ENCODE measurements at regions not wholly inside any gene's neighbourhood (a gene's known extent, or its start where the extent isn't known, plus 50 kb on each side); places are given as distances from the start of the nearest gene placed in this dataset.

DNA sequence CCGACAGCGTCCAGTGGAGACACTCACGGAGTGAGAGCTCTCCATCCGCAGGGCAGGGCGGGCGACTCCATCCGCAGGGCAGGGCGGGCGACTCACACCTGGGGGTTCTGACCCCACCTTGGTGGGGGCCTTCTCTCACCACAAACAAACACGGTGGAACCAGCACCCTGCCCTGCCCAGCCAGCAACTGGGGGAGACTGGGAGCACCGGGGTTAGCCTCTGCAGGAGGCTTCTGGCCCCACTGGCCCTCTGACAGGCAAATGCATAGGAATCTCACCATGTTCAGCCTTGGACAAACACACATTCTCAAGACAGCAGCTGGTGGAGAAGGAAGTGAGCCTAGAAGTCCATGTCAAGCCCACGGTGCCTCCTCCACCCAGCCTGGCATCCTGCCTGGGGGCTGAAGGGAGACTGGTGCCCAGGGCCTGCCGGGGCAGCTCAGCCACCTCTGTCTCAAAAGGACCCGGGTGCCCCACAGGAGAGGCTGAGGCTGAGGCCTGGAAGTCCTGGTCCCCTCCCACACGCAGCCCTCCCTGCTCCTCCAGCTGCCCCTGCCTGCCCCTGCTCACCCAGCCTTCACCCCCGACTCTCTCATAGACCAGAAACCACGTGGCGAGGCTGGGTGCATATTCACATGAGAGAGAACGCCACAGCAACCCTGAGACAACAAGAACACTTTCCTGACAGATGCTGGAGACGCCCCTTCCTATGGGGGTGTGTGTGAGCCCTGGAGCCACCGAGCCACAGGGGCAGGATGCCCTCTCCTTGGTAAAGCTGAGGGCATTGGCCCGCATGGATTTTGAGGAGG is 98.4 kb upstream of the B3GAT1 start:
- H3K4me1 ChIP-seq (ENCODE audit: insufficient read depth), result no peaks in the 10 kb centered on the region
- no peaks in the 10 kb centered on the region for H3K27me3 ChIP-seq

DNA sequence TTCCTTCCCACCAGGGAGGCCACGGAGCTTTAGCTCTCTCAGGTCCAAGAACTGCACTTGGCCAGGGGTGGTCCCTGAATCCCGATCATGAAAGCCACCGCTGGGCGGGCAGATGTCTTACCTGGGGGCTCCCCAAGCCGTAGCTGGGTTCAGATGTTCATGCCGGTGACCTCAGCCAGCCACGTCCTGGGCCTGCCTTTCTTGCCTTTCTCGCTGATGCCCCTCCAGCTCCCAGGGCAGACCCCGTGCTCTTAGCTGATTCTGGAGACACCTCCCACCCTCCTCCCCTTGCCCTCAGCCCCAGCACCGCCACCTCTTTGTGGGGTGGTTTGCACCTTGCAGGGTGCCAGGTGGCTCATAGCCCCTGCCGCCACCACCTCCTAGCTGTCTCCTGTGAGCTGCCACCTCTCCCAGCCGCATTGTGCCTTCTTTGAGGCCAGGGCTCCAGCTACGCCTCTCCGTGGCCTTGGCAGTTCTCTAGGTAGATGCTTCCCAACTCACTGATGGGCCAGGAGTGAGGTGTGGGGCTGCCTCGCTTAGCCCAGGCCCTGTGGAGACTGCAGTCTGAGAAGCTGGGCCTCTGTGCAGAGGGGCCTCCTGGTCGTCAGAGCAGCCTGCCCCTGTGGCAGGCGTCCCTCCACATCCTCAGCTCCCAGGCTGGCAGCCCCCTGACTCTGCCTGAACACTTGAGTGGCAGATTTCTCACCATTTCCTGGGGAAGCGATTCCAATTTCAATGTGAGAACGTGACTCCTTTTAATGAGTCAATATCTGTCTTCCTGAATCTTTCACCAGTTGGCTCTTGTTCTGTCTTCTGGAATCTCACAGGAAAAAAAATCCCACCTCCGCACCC is 97.6 kb upstream of the B3GAT1 start:
- Histone ChIP-seq H3K4me1 (ENCODE audit: insufficient read depth) (no peaks in the 10 kb centered on the region), H3K36me3 (no peaks in the 10 kb centered on the region), H3K9me3 (no peaks in the 10 kb centered on the region), H3K27ac (no peak overlapping the region), H3K27me3 (no peaks in the 10 kb centered on the region), H3K4me3 (no peak overlapping the region)
- 66 to 78% (median 75%) methylated on average over 18 to 20 of the region's 20 CpGs for WGBS, 3 donors
- DNase-seq, result peak in 2 of 5 donors; percentile 10 to 14
- intact Hi-C loops (cut with DNase I), result no loop called here
- no peak for TF ChIP-seq POLR2A (IDR thresholded peaks at IDR 0.05)
- no peak for TF ChIP-seq EP300 (IDR thresholded peaks at IDR 0.05)
- TF ChIP-seq CTCF (IDR thresholded peaks at IDR 0.05), result no peak

More for the DNA sequence above, 98.4 kb upstream of the B3GAT1 start:
- no peaks in the 10 kb centered on the region for H3K36me3 ChIP-seq
- TF ChIP-seq CTCF (IDR thresholded peaks at IDR 0.05) (no peak), POLR2A (IDR thresholded peaks at IDR 0.05) (no peak), EP300 (IDR thresholded peaks at IDR 0.05) (no peak)
- H3K9me3 ChIP-seq, result no peaks in the 10 kb centered on the region
- intact Hi-C loops (cut with DNase I), result no loop called here
- no peak overlapping the region for H3K4me3 ChIP-seq
- DNase-seq, result peak in 1 of 5 donors; percentile 23
- no peak overlapping the region for H3K27ac ChIP-seq
- WGBS, 3 donors, result 46 to 57% (median 49%) methylated on average over 22 of the region's 22 CpGs

- intact Hi-C loops (cut with DNase I), result no loop called here
- H3K9me3 ChIP-seq, result no peaks in the 10 kb centered on the region
- H3K4me1 ChIP-seq (ENCODE audit: insufficient read depth), result no peaks in the 10 kb centered on the region
- DNase-seq, result peak in 2 of 5 donors; percentile 4 to 12
- H3K36me3 ChIP-seq, result no peaks in the 10 kb centered on the region
- no peak overlapping the region for H3K4me3 ChIP-seq
- H3K27ac ChIP-seq, result no peak overlapping the region
- WGBS, 3 donors, result 83 to 85% (median 85%) methylated on average over 17 of the region's 17 CpGs
- no peaks in the 10 kb centered on the region for H3K27me3 ChIP-seq
- no peak for TF ChIP-seq CTCF (IDR thresholded peaks at IDR 0.05)
- TF ChIP-seq EP300 (IDR thresholded peaks at IDR 0.05), result no peak
- TF ChIP-seq POLR2A (IDR thresholded peaks at IDR 0.05), result no peak
Measured at GRCh38 chr11:134508219-134508990, 96.4 kb upstream of the B3GAT1 start.

DNA sequence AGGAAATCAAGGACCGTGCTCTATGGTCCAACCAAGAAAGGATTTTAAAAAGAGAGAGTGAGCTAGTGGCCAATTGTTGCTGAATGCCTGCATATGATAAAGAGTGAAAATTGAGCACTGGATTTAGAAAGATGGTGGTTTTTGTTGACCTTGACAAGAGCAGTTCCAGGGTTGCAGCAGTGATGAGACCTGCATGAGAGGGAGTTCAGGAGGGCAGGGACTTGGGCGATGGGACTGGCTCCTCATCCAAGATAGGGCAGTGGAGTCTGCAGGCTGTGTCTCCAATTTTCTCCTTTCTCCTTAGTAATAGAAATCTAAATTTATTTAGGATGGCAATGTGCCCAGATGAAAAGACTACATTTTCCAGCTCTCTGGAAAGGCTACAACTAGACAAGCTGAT is 94.0 kb upstream of the B3GAT1 start:
- no peak overlapping the region for H3K4me3 ChIP-seq
- no peak for DNase-seq
- no peak overlapping the region for H3K27ac ChIP-seq
- H3K4me1 ChIP-seq (ENCODE audit: insufficient read depth), result no peaks in the 10 kb centered on the region
- intact Hi-C loops (cut with DNase I), result no loop called here
- no peaks in the 10 kb centered on the region for H3K36me3 ChIP-seq
- H3K27me3 ChIP-seq, result no peaks in the 10 kb centered on the region
- TF ChIP-seq POLR2A (IDR thresholded peaks at IDR 0.05) (no peak), CTCF (IDR thresholded peaks at IDR 0.05) (no peak), EP300 (IDR thresholded peaks at IDR 0.05) (no peak)
- no peaks in the 10 kb centered on the region for H3K9me3 ChIP-seq
- 49 to 64% (median 59%) methylated on average over 2 of the region's 2 CpGs for WGBS, 3 donors
